Hepatocyte (in vitro differentiated cells): ENCODE measurements at regions not wholly inside any gene's neighbourhood (a gene's known extent, or its start where the extent isn't known, plus 50 kb on each side); places are given as distances from the start of the nearest gene placed in this dataset.

Source experiments
- EZH2 ChIP-seq: fragments of 200-600 bp; sonication (generic); IDR thresholded peaks from 2 replicates; pipeline ENCODE4 v1.6.1; 2016; ENCODE audit warnings: antibody characterized with exemption, mild to moderate bottlenecking, borderline replicate concordance
- TF ChIP-seq, protein P1 (sequence below): fragments of 200-600 bp; sonication (generic); IDR thresholded peaks from 2 replicates; pipeline ENCODE4 v1.5.1; 2016; ENCODE audit warnings: antibody characterized with exemption, mild to moderate bottlenecking; ENCODE audit not compliant: poor library complexity

- TF ChIP-seq, protein P1, sequence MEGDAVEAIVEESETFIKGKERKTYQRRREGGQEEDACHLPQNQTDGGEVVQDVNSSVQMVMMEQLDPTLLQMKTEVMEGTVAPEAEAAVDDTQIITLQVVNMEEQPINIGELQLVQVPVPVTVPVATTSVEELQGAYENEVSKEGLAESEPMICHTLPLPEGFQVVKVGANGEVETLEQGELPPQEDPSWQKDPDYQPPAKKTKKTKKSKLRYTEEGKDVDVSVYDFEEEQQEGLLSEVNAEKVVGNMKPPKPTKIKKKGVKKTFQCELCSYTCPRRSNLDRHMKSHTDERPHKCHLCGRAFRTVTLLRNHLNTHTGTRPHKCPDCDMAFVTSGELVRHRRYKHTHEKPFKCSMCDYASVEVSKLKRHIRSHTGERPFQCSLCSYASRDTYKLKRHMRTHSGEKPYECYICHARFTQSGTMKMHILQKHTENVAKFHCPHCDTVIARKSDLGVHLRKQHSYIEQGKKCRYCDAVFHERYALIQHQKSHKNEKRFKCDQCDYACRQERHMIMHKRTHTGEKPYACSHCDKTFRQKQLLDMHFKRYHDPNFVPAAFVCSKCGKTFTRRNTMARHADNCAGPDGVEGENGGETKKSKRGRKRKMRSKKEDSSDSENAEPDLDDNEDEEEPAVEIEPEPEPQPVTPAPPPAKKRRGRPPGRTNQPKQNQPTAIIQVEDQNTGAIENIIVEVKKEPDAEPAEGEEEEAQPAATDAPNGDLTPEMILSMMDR = no peak
- TF ChIP-seq EZH2 = no peak
Observed at GRCh38 chr2:149740490-149740889, 152.9 kb upstream of the MMADHC start.
